ENCODE measurements at regions not wholly inside any gene's neighbourhood (a gene's known extent, or its start where the extent isn't known, plus 50 kb on each side); places are given as distances from the start of the nearest gene placed in this dataset.
"Not testable (repeated sequence)": the region's sequence is repeated elsewhere in the genome, so short reads cannot be mapped to it uniquely, and the experiment has no call there.

- no peak for DNase-seq (ENCODE audit: low read depth in 2 of 2)
Observed at GRCh38 chr2:8132351-8132831, 549.5 kb upstream of the ID2 start.

- no peak for DNase-seq (ENCODE audit: low read depth in 2 of 2)
Observed at GRCh38 chr2:8132879-8133278, 549.0 kb upstream of the ID2 start.

- DNase-seq (ENCODE audit: low read depth in 2 of 2), result no peak
Observed at GRCh38 chr2:8133363-8133762, 548.5 kb upstream of the ID2 start.

DNA sequence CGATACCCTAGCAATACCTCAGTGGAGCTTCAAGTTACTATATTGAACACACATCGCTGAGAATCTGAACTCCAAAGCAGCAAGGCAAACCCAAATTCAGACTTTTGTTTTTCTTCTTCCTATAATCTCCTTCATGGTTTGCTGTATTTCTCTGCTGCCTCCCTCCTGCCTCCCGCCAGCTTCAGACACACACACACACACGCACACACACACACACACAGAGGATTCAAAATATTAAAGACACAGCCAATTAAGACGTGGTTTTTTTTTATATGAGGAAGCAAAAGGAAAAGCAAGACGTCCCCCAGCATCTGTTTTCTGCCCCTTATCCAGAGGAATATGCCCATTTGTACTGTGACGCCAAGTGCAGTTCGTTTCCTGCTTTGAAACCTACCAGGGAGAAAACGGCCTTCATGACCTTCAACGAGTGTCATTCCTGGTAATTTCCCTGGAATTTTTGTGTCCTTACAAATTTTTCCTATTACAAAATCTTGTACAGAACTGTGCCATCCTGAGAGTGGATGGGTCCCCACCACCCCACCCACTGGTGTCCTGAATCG is 547.9 kb upstream of the ID2 start:
- DNase-seq (ENCODE audit: low read depth in 2 of 2), result no peak

GRCh38 chr2:8134473-8134932 is 547.4 kb upstream of the ID2 start:
- DNase-seq (ENCODE audit: low read depth in 2 of 2), result peak in 1 of 2 donors; percentile 25

DNA sequence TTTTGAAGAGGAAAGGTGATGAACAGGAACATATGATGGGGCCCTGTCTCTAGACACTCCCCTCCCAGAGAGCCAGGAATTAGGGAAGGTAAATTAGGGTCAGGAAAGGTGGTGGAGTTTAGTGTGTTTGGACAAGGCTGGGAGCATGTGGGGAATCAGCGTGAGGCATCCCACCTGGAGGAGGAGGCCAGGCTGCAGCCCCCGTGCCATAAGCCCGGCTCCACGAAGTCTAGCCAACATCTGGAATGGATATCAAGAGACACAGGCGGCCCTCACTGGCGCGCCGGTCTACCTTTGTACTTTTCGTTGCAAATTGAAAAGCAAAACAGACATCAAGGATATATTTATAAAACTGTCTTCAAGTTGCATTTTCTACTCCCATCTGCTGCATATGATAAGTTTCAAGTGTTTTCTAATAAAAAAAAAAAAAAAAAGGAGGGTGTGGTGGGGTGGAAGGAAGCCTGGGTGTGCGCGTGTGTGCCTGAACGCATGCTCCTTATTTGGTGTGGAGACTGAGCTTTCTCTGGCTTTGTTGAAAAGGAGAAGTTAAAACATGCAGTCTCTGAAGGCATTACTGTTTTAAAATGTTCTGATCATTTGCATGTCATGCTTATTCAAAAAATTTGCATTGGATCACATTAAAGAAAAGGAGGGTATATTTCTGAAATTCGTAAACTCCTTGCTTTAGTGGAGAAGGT is 546.7 kb upstream of the ID2 start:
- DNase-seq (ENCODE audit: low read depth in 2 of 2), result no peak

DNA sequence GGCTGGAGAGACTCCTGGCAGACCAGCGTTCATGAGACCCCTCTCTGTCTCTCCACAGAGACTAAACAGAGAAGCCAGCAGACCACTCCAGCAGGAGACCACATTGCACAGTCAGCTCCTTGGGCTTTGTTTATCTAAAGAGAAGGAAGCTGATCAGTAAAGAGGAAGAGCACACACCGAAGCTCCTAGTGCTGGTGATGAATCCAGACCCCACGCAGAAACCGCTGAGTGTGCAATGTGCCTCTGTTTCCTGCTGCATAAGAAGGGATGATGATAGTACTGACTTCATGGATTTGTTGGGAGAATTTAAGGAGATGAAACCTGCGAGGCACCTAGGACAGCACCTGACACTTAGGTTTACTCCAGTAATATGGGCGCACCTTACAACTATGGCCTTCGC is 544.1 kb upstream of the ID2 start:
- no peak for DNase-seq (ENCODE audit: low read depth in 2 of 2)

DNA sequence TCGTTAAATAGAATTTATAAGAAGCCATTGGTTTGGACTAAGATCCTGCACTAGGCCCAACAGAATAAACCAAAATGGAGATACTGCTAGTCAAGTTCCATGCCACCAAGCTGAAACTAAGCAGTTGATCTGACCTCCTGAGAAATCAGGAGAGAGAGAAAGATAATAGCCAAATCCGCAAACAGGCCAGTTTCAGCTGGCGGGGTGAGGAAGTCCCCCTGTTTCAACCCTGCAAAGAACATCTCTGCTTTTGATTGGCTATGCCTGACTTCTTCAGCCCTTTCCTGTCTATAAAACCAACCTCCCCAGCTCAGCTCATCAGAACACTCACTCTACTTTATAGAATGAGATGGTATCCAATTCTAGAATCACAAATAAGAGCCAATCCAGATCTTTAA is 543.3 kb upstream of the ID2 start:
- no peak for DNase-seq (ENCODE audit: low read depth in 2 of 2)

DNA sequence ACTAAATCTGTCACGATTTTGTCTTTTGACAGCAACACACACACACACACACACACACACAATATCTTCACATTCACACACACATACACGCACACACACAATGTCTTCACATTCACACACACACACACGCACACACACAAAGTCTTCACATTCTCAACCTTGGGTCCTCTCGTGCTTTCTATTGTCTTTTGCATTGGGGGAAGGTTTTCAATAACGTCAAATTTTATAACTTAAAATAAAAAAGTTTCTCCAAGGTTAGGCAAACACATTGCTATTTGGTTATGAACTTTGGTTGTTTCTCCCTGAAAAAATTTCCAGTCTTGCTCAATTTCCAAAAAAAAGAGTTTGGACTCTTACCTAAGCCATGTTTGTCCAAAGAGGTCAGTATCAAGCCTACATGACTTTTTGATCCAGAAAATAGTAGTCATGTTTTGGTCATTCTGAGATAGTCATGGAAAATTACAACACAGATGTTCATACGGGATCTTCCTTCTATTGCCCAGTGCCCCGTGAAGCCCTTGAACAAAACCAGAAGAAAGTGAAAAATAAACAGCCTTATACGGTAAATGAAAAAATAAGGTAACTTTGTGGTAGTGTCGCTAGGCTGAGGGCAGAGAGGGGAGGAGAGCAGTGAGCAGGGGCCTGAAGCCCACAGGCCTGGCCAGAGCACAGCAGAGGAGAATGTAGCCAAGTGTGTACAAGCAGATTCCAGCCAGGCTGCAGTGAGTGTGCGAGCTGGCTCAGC is 542.8 kb upstream of the ID2 start:
- DNase-seq (ENCODE audit: low read depth in 2 of 2), result no peak

GRCh38 chr2:8139668-8140200 is 542.1 kb upstream of the ID2 start:
- no peak for DNase-seq (ENCODE audit: low read depth in 2 of 2)

DNA sequence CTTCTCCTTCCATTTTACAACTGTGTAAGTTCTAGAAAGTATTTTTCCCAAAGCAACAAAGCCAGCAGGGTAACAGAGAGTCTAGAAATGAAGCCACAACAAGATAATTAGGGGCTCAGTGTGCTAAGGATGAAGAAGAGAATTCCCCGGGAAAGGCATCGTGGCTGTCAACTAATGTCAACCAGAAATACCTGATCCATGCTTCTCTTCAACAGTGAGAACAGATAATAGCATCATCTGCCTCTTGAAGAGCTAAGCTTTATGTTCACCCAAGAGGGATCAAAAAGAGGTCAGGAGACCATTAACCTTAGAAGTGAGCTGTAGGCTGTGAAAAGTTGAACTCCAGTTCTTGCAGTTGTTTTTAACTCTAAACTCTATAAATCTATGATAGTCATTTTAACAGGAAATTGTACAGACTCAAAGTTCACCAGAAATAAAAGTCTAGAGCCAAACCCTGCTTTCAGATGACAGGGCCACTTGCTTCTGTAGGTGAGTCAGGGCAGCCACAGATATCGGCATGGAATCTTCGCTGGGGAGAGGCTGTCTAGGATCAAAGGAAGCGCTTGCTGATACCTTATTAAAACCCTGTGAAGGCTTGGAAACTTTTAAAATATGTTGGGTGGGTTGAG is 540.7 kb upstream of the ID2 start:
- no peak for DNase-seq (ENCODE audit: low read depth in 2 of 2)

- DNase-seq (ENCODE audit: low read depth in 2 of 2), result no peak
Observed at GRCh38 chr2:8141780-8142179, 540.1 kb upstream of the ID2 start.

DNA sequence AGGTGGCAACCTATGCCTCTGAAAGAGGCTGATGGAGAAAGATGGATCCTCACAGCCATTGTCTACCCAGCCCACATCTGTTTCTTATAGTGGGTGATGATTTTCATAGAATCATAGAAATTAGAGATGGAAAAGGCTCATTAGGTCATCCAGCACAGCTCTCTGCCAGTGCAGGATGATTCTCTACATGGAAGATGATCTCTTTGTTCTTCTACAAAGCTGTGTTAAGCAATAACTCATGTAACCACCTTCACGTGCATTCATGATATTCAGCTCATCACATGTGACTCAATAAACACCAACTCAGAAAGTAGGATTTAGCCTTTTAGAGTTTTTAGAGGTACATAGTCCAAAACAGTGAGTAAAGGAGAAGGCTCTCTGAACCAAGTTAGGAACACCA is 539.4 kb upstream of the ID2 start:
- DNase-seq (ENCODE audit: low read depth in 2 of 2), result no peak

DNA sequence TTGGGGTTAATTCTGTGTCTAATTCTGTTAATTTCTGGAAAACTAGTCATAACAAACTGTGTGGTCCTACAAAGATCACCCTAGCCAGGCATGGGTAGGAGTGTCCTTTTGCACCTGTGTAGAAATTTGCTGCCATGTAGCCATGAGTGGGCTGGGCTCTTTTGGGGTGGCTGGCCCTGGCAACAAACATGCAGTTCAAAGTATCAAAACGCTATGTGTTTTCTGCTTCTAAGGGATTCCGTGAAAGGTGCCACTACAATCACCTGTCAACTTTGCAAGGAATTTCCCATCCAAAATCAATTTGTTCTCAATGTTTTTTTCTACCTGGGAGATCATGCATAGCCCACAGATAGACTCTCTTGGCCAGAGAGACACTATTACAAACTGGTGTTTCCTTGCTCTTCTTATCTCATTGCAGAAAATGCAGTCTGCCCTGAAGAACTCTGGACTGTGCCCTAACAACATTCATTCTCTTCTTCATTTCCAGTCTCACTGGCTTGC is 537.7 kb upstream of the ID2 start:
- no peak for DNase-seq (ENCODE audit: low read depth in 2 of 2)

DNA sequence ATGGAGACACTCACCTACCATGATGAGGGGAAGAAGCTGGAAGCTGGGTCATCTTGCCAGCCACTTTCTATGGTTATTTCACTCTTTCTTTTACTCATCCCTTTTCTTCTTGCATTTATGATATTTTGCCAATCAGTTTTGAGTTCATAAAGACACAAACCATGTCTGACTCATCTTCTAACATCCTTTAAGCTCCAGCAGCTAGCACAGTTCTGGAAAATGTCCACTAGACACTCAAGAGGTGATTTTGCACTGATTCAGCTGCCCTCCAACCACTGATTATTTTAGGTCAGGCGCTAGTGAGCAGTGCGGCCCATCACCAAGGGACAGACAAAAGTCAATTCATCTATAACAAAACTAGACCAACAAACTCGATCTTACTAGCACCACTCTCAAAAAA is 537.1 kb upstream of the ID2 start:
- no peak for DNase-seq (ENCODE audit: low read depth in 2 of 2)

- DNase-seq (ENCODE audit: low read depth in 2 of 2), result not testable (repeated sequence)
Observed at GRCh38 chr2:8145375-8145774, 536.5 kb upstream of the ID2 start.

GRCh38 chr2:8146132-8147005 is 535.5 kb upstream of the ID2 start:
- DNase-seq (ENCODE audit: low read depth in 2 of 2), result no peak

DNA sequence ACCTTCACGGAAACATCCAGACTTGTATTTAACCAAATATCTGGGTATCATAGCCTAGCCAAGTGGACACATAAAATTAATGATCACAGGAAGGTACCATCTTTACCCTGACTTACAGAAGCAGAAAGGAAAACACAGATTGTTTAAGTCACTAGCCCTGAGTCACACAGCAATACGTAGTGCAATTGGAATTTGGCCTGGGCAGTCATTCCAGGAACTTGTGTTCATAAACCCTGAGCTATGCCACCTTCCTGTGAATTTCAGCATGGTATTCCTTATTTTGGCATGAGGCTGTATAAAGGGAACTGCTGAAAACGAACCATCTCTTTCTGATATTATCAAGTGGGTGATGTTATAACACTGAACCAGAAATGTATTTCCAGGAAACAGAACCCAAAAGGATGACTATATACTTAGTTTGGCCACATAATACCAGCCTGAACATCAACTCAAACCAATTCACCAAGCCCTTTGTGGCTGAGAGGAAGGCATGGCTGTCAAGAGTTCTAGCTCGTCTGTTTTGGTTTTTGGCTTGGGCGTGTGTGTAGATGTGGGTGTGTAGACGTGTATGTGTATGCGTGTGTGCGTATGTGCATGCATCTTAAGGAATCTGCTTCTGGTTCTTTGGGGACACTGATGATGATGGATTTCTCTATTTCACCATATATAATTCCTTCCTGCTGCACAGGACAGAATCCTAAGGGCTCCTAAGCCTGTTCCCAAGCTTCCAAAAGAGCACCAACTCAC is 533.4 kb upstream of the ID2 start:
- peak; percentile 56 to 84 for DNase-seq (ENCODE audit: low read depth in 2 of 2)

- DNase-seq (ENCODE audit: low read depth in 2 of 2), result no peak
Observed at GRCh38 chr2:8149007-8149405, 532.9 kb upstream of the ID2 start.

- DNase-seq (ENCODE audit: low read depth in 2 of 2), result peak in 1 of 2 donors; percentile 24
Observed at GRCh38 chr2:8149985-8150539, 531.8 kb upstream of the ID2 start.
